ENCODE measurements at regions not wholly inside any gene's neighbourhood (a gene's known extent, or its start where the extent isn't known, plus 50 kb on each side); places are given as distances from the start of the nearest gene placed in this dataset.

- TF ChIP-seq CTCF (IDR thresholded peaks at IDR 0.05; ENCODE audit: low read depth, low read length, poor library complexity, severe bottlenecking): no peak
- no peak for TF ChIP-seq EZH2phosphoT487 (IDR thresholded peaks at IDR 0.05; ENCODE audit: borderline replicate concordance, low read length)
Measured at GRCh38 chr1:101713760-101714159, 283.0 kb downstream of the OLFM3 start.

All from DOHH2 (cell line).